IMR-90 (cell line): ENCODE measurements at regions not wholly inside any gene's neighbourhood (a gene's known extent, or its start where the extent isn't known, plus 50 kb on each side); places are given as distances from the start of the nearest gene placed in this dataset.
"Not testable (repeated sequence)": the region's sequence is repeated elsewhere in the genome, so short reads cannot be mapped to it uniquely, and the experiment has no call there.

Experiments
- CEBPB ChIP-seq: IDR thresholded peaks from 2 replicates; pipeline ENCODE4 v1.6.1; 2012; ENCODE audit warnings: low read depth, low read length, improper control_type of control experiment
- CTCF ChIP-seq: conservative IDR thresholded peaks from 2 replicates; pipeline ENCODE4 v1.5.1; 2012; ENCODE audit warnings: mild to moderate bottlenecking, low read depth, low read length, improper control_type of control experiment
- MAFK ChIP-seq: IDR thresholded peaks from 2 replicates; pipeline ENCODE4 v1.6.1; 2012; ENCODE audit warnings: low read depth, low read length, improper control_type of control experiment
- POLR2A ChIP-seq: IDR thresholded peaks from 2 replicates; pipeline ENCODE4 v1.6.1; 2012; ENCODE audit warnings: mild to moderate bottlenecking, low read depth, low read length
- SMC3 ChIP-seq: fragments of 150-350 bp; IDR thresholded peaks from 2 replicates; pipeline ENCODE4 v1.6.1; 2016; ENCODE audit warnings: low read depth, mild to moderate bottlenecking, antibody characterized with exemption, low read length, moderate library complexity
- USF2 ChIP-seq: fragments of 150-350 bp; IDR thresholded peaks from 2 replicates; pipeline ENCODE4 v1.6.1; 2017; ENCODE audit warnings: mild to moderate bottlenecking, antibody characterized with exemption, low read length, low read depth

GRCh38 chr18:39565551-39566230 is 2000.1 kb upstream of the CELF4 start:
- TF ChIP-seq CTCF, POLR2A, USF2, CEBPB, SMC3, MAFK: not testable (repeated sequence)
